Left ventricle myocardium inferior (tissue), 1 donor: ENCODE measurements at regions not wholly inside any gene's neighbourhood (a gene's known extent, or its start where the extent isn't known, plus 50 kb on each side); places are given as distances from the start of the nearest gene placed in this dataset.
A peak's percentile ranks its signal among the peaks of the same experiment; 100 is the strongest.

Source experiments
- DNase-seq: peaks from one replicate; pipeline ENCODE4 v3.0.0-alpha.2; 2020
- H3K27ac ChIP-seq: fragments of 200-600 bp; replicated peaks from 2 replicates; pipeline ENCODE4 v1.8.0; 2021
- H3K27me3 ChIP-seq: fragments of 200-600 bp; 2 replicates; pipeline ENCODE4 v1.8.0; 2021; ENCODE audit warnings: low read depth
- H3K36me3 ChIP-seq: fragments of 200-600 bp; 2 replicates; pipeline ENCODE4 v1.8.0; 2021
- H3K4me1 ChIP-seq: fragments of 200-600 bp; 2 replicates; pipeline ENCODE4 v1.8.0; 2021
- H3K4me3 ChIP-seq: fragments of 200-600 bp; 2 replicates; pipeline ENCODE4 v1.8.0; 2021; ENCODE audit warnings: mild to moderate bottlenecking, moderate library complexity
- H3K9me3 ChIP-seq: fragments of 200-600 bp; replicated peaks from 2 replicates; pipeline ENCODE4 v1.8.0; 2021
- intact Hi-C: fragments of 100-400 bp; cut with micrococcal nuclease; formaldehyde crosslinking; loops from one replicate; pipeline ENCODE4 v1.11.0; 2022
- TF ChIP-seq, protein P1 (sequence below): fragments of 200-600 bp; IDR thresholded peaks from 2 replicates; pipeline ENCODE4 v1.8.0; 2021; ENCODE audit warnings: antibody characterized with exemption, mild to moderate bottlenecking, borderline replicate concordance
- donor health status: DM: no; HTN: yes; CAD: no; lungs with severe emphysema.

DNA sequence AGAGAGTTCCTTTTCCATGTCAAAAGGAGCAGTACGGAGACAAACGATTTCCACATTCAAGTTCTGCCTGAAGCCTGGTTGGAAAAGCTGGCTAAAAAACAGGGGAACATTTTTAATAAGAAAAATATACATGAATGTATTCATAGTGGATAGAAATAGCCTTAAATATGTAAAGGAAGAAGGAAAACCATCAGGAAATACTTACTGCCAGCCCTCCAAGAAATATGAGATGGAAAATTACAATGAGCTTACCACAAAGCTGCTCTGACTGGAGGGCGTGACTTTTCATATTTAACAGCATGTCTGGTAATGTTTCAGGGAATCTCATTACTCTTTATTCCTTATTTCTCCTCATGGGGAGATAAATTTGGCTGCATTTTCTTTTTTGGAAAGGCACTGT lies 75.9 kb upstream of the ZDHHC17 start:
- no peaks in the 10 kb centered on the region for H3K9me3 ChIP-seq
- H3K27me3 ChIP-seq, result no peaks in the 10 kb centered on the region
- peak overlapping the region; percentile 17 for H3K27ac ChIP-seq
- no peaks in the 10 kb centered on the region for H3K36me3 ChIP-seq
- peaks cover 12% of the 10 kb centered on the region for H3K4me1 ChIP-seq
- TF ChIP-seq, protein P1, sequence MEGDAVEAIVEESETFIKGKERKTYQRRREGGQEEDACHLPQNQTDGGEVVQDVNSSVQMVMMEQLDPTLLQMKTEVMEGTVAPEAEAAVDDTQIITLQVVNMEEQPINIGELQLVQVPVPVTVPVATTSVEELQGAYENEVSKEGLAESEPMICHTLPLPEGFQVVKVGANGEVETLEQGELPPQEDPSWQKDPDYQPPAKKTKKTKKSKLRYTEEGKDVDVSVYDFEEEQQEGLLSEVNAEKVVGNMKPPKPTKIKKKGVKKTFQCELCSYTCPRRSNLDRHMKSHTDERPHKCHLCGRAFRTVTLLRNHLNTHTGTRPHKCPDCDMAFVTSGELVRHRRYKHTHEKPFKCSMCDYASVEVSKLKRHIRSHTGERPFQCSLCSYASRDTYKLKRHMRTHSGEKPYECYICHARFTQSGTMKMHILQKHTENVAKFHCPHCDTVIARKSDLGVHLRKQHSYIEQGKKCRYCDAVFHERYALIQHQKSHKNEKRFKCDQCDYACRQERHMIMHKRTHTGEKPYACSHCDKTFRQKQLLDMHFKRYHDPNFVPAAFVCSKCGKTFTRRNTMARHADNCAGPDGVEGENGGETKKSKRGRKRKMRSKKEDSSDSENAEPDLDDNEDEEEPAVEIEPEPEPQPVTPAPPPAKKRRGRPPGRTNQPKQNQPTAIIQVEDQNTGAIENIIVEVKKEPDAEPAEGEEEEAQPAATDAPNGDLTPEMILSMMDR, result no peak
- no peak overlapping the region for H3K4me3 ChIP-seq
- DNase-seq, result no peak
- intact Hi-C loops, result no loop called here

GRCh38 chr12:76688631-76689030 lies 75.3 kb upstream of the ZDHHC17 start:
- DNase-seq, result no peak
- Histone ChIP-seq H3K36me3 (no peaks in the 10 kb centered on the region), H3K27ac (no peak overlapping the region), H3K4me1 (peaks cover 12% of the 10 kb centered on the region), H3K9me3 (no peaks in the 10 kb centered on the region), H3K27me3 (no peaks in the 10 kb centered on the region), H3K4me3 (no peak overlapping the region)
- TF ChIP-seq, protein P1, result no peak
- intact Hi-C loops, result no loop called here

DNA sequence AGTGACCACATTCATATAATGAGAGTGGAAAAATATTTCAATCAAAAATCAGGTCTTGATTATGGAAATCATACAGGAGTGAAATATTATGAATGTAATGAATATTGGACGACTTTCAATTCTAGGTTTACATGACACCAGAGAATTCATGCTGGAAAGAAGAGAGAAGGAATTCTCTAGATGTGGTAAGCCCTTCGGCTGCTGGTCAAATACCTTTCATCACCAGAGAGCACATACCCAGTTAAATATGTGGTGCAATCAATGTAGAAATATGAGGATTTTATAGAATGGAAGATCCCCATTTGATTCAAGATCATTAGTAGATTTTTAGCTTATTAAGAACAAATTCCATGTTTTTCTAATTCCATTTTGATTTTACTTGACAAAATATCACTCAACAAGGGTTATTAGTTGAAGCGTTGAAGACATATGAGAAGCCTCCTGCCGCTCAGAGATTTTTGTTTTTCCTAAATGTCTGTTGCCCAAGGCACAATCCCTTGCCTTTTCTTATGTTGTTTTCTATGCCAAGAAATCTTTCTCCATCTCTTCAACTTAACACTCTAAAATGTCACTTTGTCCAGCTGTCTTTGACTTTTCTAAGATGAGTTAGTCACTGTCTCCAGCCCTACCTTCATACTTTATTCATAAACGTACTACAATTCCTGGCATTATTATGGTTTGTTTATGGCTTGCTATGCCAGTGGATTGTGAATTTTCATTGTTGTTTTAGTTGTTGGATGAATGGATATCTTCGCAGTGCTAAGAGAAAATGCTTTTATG lies 72.8 kb upstream of the ZDHHC17 start:
- Histone ChIP-seq H3K27ac (no peak overlapping the region), H3K9me3 (no peaks in the 10 kb centered on the region)
- intact Hi-C loops, result no loop called here

GRCh38 chr12:76692846-76693245 lies 71.1 kb upstream of the ZDHHC17 start:
- Histone ChIP-seq H3K27ac (no peak overlapping the region), H3K4me3 (no peak overlapping the region), H3K27me3 (no peaks in the 10 kb centered on the region), H3K36me3 (no peaks in the 10 kb centered on the region), H3K9me3 (no peaks in the 10 kb centered on the region), H3K4me1 (no peaks in the 10 kb centered on the region)
- DNase-seq, result no peak
- intact Hi-C loops, result no loop called here
- TF ChIP-seq, protein P1, result no peak

More for the DNA sequence above, 72.8 kb upstream of the ZDHHC17 start:
- no peak for DNase-seq
- Histone ChIP-seq H3K27me3 (no peaks in the 10 kb centered on the region), H3K4me1 (no peaks in the 10 kb centered on the region), H3K36me3 (no peaks in the 10 kb centered on the region), H3K4me3 (no peak overlapping the region)
- TF ChIP-seq, protein P1, result no peak

GRCh38 chr12:76694369-76694768 lies 69.5 kb upstream of the ZDHHC17 start:
- Histone ChIP-seq H3K27ac (no peak overlapping the region), H3K27me3 (no peaks in the 10 kb centered on the region), H3K9me3 (no peaks in the 10 kb centered on the region), H3K4me3 (no peak overlapping the region), H3K4me1 (no peaks in the 10 kb centered on the region), H3K36me3 (no peaks in the 10 kb centered on the region)
- intact Hi-C loops, result no loop called here
- DNase-seq, result no peak
- TF ChIP-seq, protein P1, result no peak
